SK-N-SH treated with all-trans-retinoic acid at 6 μM for 48 hours (cell line): ENCODE measurements at regions not wholly inside any gene's neighbourhood (a gene's known extent, or its start where the extent isn't known, plus 50 kb on each side); places are given as distances from the start of the nearest gene placed in this dataset.

Experiments
- PPARA ChIP-seq: fragments of 250-450 bp; sonication (Bioruptor Pico); IDR thresholded peaks from 2 replicates; pipeline ENCODE4 v1.5.0; 2020; ENCODE audit warnings: mild to moderate bottlenecking, borderline replicate concordance
- RARB ChIP-seq: fragments of 250-450 bp; sonication (Bioruptor Pico); IDR thresholded peaks from 2 replicates; pipeline ENCODE4 v1.8.0; 2021; ENCODE audit warnings: mild to moderate bottlenecking, moderate library complexity
- TF ChIP-seq, protein P1 (sequence below): fragments of 250-450 bp; sonication (Bioruptor Pico); IDR thresholded peaks from 2 replicates; pipeline ENCODE4 v1.8.0; 2020; ENCODE audit warnings: mild to moderate bottlenecking, moderate library complexity, borderline replicate concordance

DNA sequence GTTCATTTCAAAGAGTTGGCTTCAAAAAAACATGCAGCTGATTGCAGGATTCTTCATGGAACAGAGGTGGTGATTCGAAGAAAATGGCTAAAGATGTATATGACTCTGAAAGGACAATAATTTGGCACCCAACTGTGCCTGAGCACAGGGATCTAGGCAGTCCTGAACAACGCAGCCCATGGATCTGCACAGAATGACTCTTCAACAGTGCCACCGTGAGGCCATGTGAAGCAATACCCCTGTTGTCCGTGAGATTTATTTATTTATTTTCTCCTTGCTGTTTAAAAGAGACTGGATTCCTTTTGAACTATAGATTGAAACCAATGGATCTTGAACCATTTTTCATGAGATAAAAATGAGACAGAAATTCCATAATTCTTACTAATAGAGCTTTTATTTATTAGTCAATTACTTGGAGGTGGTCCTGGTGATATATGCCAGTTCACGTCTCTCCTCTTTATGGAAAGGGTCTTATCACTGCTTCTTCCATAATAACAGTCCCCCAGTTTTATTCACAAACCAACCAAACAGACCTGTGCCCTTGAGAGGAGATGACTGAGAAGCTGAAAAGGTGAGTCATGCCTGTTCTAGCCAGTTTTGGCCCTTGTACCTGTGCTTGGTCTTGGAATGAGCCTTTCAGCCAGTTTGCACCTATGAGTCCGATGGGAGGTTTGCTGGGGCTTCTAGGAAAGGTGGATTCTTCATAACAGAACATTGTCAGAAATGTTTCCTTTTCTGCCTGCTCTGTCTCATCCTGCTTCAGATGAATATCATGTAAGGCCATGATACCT is 1598.3 kb downstream of the AACS start:
- no peak for TF ChIP-seq RARB (CRISPR knock-in tag)
- TF ChIP-seq, protein P1, sequence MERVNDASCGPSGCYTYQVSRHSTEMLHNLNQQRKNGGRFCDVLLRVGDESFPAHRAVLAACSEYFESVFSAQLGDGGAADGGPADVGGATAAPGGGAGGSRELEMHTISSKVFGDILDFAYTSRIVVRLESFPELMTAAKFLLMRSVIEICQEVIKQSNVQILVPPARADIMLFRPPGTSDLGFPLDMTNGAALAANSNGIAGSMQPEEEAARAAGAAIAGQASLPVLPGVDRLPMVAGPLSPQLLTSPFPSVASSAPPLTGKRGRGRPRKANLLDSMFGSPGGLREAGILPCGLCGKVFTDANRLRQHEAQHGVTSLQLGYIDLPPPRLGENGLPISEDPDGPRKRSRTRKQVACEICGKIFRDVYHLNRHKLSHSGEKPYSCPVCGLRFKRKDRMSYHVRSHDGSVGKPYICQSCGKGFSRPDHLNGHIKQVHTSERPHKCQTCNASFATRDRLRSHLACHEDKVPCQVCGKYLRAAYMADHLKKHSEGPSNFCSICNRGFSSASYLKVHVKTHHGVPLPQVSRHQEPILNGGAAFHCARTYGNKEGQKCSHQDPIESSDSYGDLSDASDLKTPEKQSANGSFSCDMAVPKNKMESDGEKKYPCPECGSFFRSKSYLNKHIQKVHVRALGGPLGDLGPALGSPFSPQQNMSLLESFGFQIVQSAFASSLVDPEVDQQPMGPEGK (CRISPR knock-in tag), result no peak
- no peak for TF ChIP-seq PPARA (CRISPR knock-in tag)
